ENCODE measurements at regions not wholly inside any gene's neighbourhood (a gene's known extent, or its start where the extent isn't known, plus 50 kb on each side); places are given as distances from the start of the nearest gene placed in this dataset.

DNA sequence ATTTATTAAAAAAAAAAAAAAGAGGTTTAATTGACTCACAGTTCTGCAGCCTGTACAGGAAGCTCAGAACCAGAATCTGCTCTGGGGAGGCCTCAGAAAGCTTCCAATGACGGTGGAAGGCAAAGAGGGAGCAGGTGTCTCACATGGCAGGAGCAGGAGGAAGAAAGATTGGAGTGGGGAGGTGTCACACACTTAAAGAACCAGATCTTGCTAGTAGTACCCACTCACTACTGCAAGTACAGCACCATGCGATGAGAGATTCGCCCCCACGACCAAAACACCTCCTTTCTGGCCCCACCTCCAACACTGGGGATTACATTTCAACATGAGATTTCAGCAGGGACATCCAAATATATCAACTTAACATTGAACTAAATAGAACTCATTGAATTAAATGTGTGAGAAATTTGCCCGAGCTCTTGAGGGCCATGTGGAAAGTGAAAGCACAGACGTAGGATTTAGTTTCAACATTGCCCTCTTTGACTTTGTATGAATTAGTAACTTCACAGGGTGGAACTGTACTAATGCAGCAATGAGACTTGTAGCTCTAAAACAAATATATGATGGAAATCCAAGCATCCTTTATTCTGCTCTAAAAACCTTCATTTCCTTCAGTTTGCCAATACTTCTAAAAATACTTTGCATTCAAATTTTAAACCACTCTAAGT, 628.2 kb downstream of the FAM181B start:
- TF ChIP-seq, protein P1, sequence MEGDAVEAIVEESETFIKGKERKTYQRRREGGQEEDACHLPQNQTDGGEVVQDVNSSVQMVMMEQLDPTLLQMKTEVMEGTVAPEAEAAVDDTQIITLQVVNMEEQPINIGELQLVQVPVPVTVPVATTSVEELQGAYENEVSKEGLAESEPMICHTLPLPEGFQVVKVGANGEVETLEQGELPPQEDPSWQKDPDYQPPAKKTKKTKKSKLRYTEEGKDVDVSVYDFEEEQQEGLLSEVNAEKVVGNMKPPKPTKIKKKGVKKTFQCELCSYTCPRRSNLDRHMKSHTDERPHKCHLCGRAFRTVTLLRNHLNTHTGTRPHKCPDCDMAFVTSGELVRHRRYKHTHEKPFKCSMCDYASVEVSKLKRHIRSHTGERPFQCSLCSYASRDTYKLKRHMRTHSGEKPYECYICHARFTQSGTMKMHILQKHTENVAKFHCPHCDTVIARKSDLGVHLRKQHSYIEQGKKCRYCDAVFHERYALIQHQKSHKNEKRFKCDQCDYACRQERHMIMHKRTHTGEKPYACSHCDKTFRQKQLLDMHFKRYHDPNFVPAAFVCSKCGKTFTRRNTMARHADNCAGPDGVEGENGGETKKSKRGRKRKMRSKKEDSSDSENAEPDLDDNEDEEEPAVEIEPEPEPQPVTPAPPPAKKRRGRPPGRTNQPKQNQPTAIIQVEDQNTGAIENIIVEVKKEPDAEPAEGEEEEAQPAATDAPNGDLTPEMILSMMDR (IDR thresholded peaks at IDR 0.05) = no peak
- no peak for TF ChIP-seq POLR2A (IDR thresholded peaks at IDR 0.05)
